HCT116 (cell line): ENCODE measurements at regions not wholly inside any gene's neighbourhood (a gene's known extent, or its start where the extent isn't known, plus 50 kb on each side); places are given as distances from the start of the nearest gene placed in this dataset.

ENCODE experiments used
- ATAC-seq: fragments of 200-7000 bp; cut with Tn5 transposase; 2 replicates; pipeline ENCODE4 v1.9.1; 2020; ENCODE audit warnings: mild to moderate bottlenecking, moderate library complexity
- BruUV-seq: library from RNA; stranded (reverse); fragments of 400-500 nt; replicated peaks from 2 replicates; lab custom pipeline; 2021; lab: Mats Ljungman, UMichigan
- CTCF ChIA-PET: fragments of 300-600 bp; sonication (Branson Sonifier 250); formaldehyde crosslinking; loops from one replicate; lab custom pipeline; 2021; ENCODE audit warnings: antibody characterized with exemption; lab: Charles Lee
- POLR2A ChIA-PET: fragments of 300-600, 350-600 bp; sonication (Branson Sonifier 250); formaldehyde crosslinking; loops from one replicate; lab custom pipeline; 2021; ENCODE audit warnings: antibody characterized with exemption; lab: Charles Lee
- RAD21 ChIA-PET, 2 experiments: fragments of 300-600 bp; sonication (Branson Sonifier 250); formaldehyde crosslinking; loops; one replicate each; lab custom pipeline; 2023; ENCODE audit warnings: low total read pairs in 2 of 2; ENCODE audit not compliant: uncharacterized antibody in 2 of 2, unreplicated experiment in 2 of 2, low non-redundant PET in 1 of 2; lab: Charles Lee
- DNase-seq: peaks from one replicate; pipeline ENCODE4 v3.0.0-alpha.2; 2010; ENCODE audit warnings: low read depth, low spot score
- H2AFZ ChIP-seq: fragments of 200-600 bp; shearing (Covaris generic), sonication (generic); 2 replicates; pipeline ENCODE4 v1.6.1; 2017; ENCODE audit warnings: low read depth, mixed run types, mixed read lengths, antibody characterized with exemption, low read length; ENCODE audit not compliant: poor library complexity, severe bottlenecking
- H3K27ac ChIP-seq: 2 replicates; pipeline ENCODE4 v1.5.1; 2012; ENCODE audit warnings: low read depth, low read length
- H3K27me3 ChIP-seq: fragments of 200-600 bp; sonication (generic); 2 replicates; pipeline ENCODE4 v1.6.1; 2016; ENCODE audit warnings: mixed run types, low read length, mixed read lengths; ENCODE audit not compliant: insufficient read depth
- H3K36me3 ChIP-seq, 2 experiments: fragments of 200-500 bp in 1 of 2; fragments of 200-600 bp in 1 of 2; sonication (Bioruptor generic) in 1 of 2; sonication (generic) in 1 of 2; 2 replicates each; pipeline versions ENCODE4 v1.5.1 to v1.6.1; 2014 to 2016; ENCODE audit warnings: low read length in 2 of 2, inconsistent platforms in 1 of 2, mixed read lengths in 1 of 2, mixed run types in 1 of 2; ENCODE audit not compliant: insufficient read depth in 2 of 2, control insufficient read depth in 1 of 2
- H3K4me1 ChIP-seq, 2 experiments: fragments of 200-600 bp in 1 of 2; sonication (generic) in 1 of 2; 2 replicates each; pipeline versions ENCODE4 v1.5.1 to v1.6.1; 2012 to 2017; ENCODE audit warnings: low read length in 2 of 2, inconsistent platforms in 1 of 2, mild to moderate bottlenecking in 1 of 2, mixed read lengths in 1 of 2, mixed run types in 1 of 2, moderate library complexity in 1 of 2; ENCODE audit not compliant: insufficient read depth in 2 of 2, control insufficient read depth in 1 of 2
- H3K4me2 ChIP-seq: fragments of 200-600 bp; sonication (generic); 2 replicates; pipeline ENCODE4 v1.6.1; 2017; ENCODE audit warnings: mixed run types, low read length, mixed read lengths
- H3K4me3 ChIP-seq, 2 experiments: fragments of 200-600 bp in 1 of 2; sonication (generic) in 1 of 2; replicated peaks in 1 of 2; 2 replicates each; pipeline ENCODE4 v1.5.1; 2011 to 2016; ENCODE audit warnings: low read length in 2 of 2, control low read depth in 1 of 2, low read depth in 1 of 2, mild to moderate bottlenecking in 1 of 2, mixed read lengths in 1 of 2, mixed run types in 1 of 2
- H3K79me2 ChIP-seq: fragments of 200-600 bp; sonication (generic); 2 replicates; pipeline ENCODE4 v1.6.1; 2017; ENCODE audit warnings: mild to moderate bottlenecking, mixed run types, low read length, moderate library complexity, mixed read lengths; ENCODE audit not compliant: insufficient read depth
- H3K9ac ChIP-seq: fragments of 200-600 bp; sonication (generic); 2 replicates; pipeline ENCODE4 v1.6.1; 2016; ENCODE audit warnings: low read length, mixed read lengths
- H3K9me2 ChIP-seq: fragments of 200-600 bp; sonication (generic), shearing (Covaris generic); 2 replicates; pipeline ENCODE4 v1.6.1; 2017; ENCODE audit warnings: mixed run types, mild to moderate bottlenecking, moderate library complexity; ENCODE audit not compliant: insufficient read depth
- H3K9me3 ChIP-seq, 2 experiments: fragments of 200-500 bp in 1 of 2; fragments of 200-600 bp in 1 of 2; sonication (Bioruptor generic) in 1 of 2; sonication (generic) in 1 of 2; 2 replicates each; pipeline ENCODE4 v1.6.1; 2014 to 2017; ENCODE audit warnings: low read length in 2 of 2, mixed read lengths in 2 of 2, inconsistent platforms in 1 of 2, low read depth in 1 of 2, mild to moderate bottlenecking in 1 of 2, mixed run types in 1 of 2, moderate library complexity in 1 of 2; ENCODE audit not compliant: control insufficient read depth in 1 of 2, insufficient read depth in 1 of 2
- H4K20me1 ChIP-seq: fragments of 200-600 bp; sonication (generic), shearing (Covaris generic); 2 replicates; pipeline ENCODE4 v1.6.1; 2017; ENCODE audit warnings: mixed run types, mild to moderate bottlenecking, moderate library complexity; ENCODE audit not compliant: insufficient read depth
- EZH2 ChIP-seq: fragments of 200-600 bp; sonication (generic); IDR thresholded peaks from 2 replicates; pipeline ENCODE4 v1.6.1; 2017; ENCODE audit warnings: antibody characterized with exemption, mixed run types
- POLR2AphosphoS5 ChIP-seq: IDR thresholded peaks from 2 replicates; pipeline ENCODE4 v1.6.1; 2011; ENCODE audit warnings: mild to moderate bottlenecking, low read depth, low read length, moderate library complexity
- SIN3A ChIP-seq: IDR thresholded peaks from 2 replicates; pipeline ENCODE4 v1.6.1; 2012; ENCODE audit warnings: low read depth
- SP1 ChIP-seq: IDR thresholded peaks from 2 replicates; pipeline ENCODE4 v1.6.1; 2012; ENCODE audit warnings: low read depth
- TCF7L2 ChIP-seq: IDR thresholded peaks from 2 replicates; pipeline ENCODE4 v1.7.0; 2011; ENCODE audit warnings: borderline replicate concordance, inconsistent platforms; ENCODE audit not compliant: insufficient read depth, insufficient read length; ENCODE audit errors: extremely low read depth
- ZFX ChIP-seq: fragments of 450-650 bp; IDR thresholded peaks from 2 replicates; pipeline ENCODE4 v1.6.1; 2017
- ZNF274 ChIP-seq: fragments of 200-500 bp; sonication (Bioruptor generic); IDR thresholded peaks from 2 replicates; pipeline ENCODE4 v1.6.1; 2014; ENCODE audit warnings: mild to moderate bottlenecking, low read depth, low read length, inconsistent platforms
- intact Hi-C: fragments of 100-400 bp; cut with micrococcal nuclease; formaldehyde crosslinking; loops from 2 replicates; pipeline ENCODE4 v1.10.0; 2022
- TF ChIP-seq, protein P1 (sequence below): IDR thresholded peaks from 2 replicates; pipeline ENCODE4 v1.6.1; 2012; ENCODE audit warnings: low read depth
- TF ChIP-seq, protein P2 (sequence below): IDR thresholded peaks from 2 replicates; pipeline ENCODE4 v1.6.1; 2012

DNA sequence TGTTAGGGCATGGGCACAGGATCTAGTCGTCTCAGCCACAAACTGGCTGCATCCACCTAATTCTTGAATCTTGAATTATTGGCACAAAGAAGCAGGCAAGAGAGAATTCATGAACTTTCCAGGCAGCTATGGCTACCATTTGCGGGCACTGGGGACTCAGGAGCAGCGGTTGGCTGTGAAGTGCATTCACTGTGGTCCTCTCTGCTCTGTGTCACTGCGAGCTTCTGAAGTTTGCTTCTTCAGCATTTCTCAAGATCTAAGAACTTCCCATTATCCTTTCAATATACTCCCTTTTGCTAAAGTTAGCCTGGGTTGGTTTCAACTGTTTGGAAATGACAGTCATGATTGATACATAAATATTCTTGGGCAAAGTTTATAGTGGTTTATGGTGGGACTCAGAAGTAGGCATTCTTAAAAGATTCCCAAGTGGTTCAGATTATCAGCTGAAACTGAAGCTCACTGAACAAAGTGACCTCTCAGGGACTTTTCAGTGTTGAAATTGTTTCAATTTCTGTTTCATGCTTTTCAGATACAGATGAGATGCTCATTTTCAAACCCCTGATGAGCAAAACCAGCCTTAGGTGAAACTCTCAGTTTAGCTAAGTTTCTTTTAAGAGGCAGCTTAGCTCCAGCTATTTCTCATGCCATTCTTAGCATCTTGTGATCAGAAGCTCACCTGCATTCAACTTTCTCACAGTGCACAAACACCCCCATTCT lies 1258.3 kb upstream of the GYPC start:
- no peaks in the 10 kb centered on the region for H3K9me2 ChIP-seq
- intact Hi-C loops, result no loop called here
- POLR2A ChIA-PET, result no interaction called here

More for the DNA sequence above, 1258.3 kb upstream of the GYPC start:
- Histone ChIP-seq H2AFZ (no peak overlapping the region), H3K27me3 (no peaks in the 10 kb centered on the region), H3K9ac (no peak overlapping the region), H3K79me2 (no peaks in the 10 kb centered on the region), H3K27ac (no peak overlapping the region), H3K4me3 (no peak overlapping the region), H4K20me1 (no peaks in the 10 kb centered on the region), H3K9me3 (peaks cover 0 to 29% of the 10 kb centered on the region in 2 experiments; a peak in 2 of 4 replicates), H3K4me1 (no peaks in the 10 kb centered on the region), H3K36me3 (no peaks in the 10 kb centered on the region), H3K4me2 (no peak overlapping the region)
- BruUV-seq, result no TSS peak
- RAD21 ChIA-PET, result no interaction called here
- CTCF ChIA-PET, result no interaction called here
- ATAC-seq (no peak), DNase-seq (no peak)
- TF ChIP-seq, protein P1, sequence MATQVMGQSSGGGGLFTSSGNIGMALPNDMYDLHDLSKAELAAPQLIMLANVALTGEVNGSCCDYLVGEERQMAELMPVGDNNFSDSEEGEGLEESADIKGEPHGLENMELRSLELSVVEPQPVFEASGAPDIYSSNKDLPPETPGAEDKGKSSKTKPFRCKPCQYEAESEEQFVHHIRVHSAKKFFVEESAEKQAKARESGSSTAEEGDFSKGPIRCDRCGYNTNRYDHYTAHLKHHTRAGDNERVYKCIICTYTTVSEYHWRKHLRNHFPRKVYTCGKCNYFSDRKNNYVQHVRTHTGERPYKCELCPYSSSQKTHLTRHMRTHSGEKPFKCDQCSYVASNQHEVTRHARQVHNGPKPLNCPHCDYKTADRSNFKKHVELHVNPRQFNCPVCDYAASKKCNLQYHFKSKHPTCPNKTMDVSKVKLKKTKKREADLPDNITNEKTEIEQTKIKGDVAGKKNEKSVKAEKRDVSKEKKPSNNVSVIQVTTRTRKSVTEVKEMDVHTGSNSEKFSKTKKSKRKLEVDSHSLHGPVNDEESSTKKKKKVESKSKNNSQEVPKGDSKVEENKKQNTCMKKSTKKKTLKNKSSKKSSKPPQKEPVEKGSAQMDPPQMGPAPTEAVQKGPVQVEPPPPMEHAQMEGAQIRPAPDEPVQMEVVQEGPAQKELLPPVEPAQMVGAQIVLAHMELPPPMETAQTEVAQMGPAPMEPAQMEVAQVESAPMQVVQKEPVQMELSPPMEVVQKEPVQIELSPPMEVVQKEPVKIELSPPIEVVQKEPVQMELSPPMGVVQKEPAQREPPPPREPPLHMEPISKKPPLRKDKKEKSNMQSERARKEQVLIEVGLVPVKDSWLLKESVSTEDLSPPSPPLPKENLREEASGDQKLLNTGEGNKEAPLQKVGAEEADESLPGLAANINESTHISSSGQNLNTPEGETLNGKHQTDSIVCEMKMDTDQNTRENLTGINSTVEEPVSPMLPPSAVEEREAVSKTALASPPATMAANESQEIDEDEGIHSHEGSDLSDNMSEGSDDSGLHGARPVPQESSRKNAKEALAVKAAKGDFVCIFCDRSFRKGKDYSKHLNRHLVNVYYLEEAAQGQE, result no peak
- TF ChIP-seq, protein P2, sequence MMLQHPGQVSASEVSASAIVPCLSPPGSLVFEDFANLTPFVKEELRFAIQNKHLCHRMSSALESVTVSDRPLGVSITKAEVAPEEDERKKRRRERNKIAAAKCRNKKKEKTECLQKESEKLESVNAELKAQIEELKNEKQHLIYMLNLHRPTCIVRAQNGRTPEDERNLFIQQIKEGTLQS, result no peak
- TF ChIP-seq EZH2, result no peak
- no peak for TF ChIP-seq TCF7L2
- TF ChIP-seq POLR2AphosphoS5, result no peak
- TF ChIP-seq SP1, result no peak
- no peak for TF ChIP-seq ZNF274
- no peak for TF ChIP-seq SIN3A
- no peak for TF ChIP-seq ZFX
